Endothelial cell (in vitro differentiated cells): ENCODE measurements at regions not wholly inside any gene's neighbourhood (a gene's known extent, or its start where the extent isn't known, plus 50 kb on each side); places are given as distances from the start of the nearest gene placed in this dataset.

Experiments
- DNase-seq: peaks from one replicate; pipeline ENCODE4 v3.0.0; 2021; ENCODE audit warnings: low spot score
- H3K27ac Mint-ChIP-seq: one replicate; pipeline ENCODE4 v1.8.0; 2021; ENCODE audit warnings: mixed read lengths, inconsistent platforms; ENCODE audit not compliant: unreplicated experiment
- H3K27me3 Mint-ChIP-seq: one replicate; pipeline ENCODE4 v1.8.0; 2021; ENCODE audit warnings: mild to moderate bottlenecking, moderate library complexity, mixed read lengths, inconsistent platforms; ENCODE audit not compliant: unreplicated experiment
- H3K36me3 Mint-ChIP-seq: one replicate; pipeline ENCODE4 v1.8.0; 2021; ENCODE audit warnings: mild to moderate bottlenecking, low read depth, mixed read lengths, inconsistent platforms; ENCODE audit not compliant: unreplicated experiment
- H3K4me1 Mint-ChIP-seq: one replicate; pipeline ENCODE4 v1.8.0; 2021; ENCODE audit warnings: mild to moderate bottlenecking, mixed read lengths, inconsistent platforms; ENCODE audit not compliant: unreplicated experiment
- H3K4me3 Mint-ChIP-seq: one replicate; pipeline ENCODE4 v1.8.0; 2021; ENCODE audit warnings: mild to moderate bottlenecking, mixed read lengths, inconsistent platforms; ENCODE audit not compliant: unreplicated experiment
- H3K9me3 Mint-ChIP-seq: one replicate; pipeline ENCODE4 v1.8.0; 2021; ENCODE audit warnings: mixed read lengths, inconsistent platforms; ENCODE audit not compliant: unreplicated experiment
- CTCF ChIP-seq: fragments of 200-600 bp; sonication (generic); IDR thresholded peaks from one replicate; pipeline ENCODE4 v1.5.0; 2021; ENCODE audit warnings: antibody characterized with exemption; ENCODE audit not compliant: unreplicated experiment

- H3K4me3 Mint-ChIP-seq, result no peak overlapping the region
- H3K36me3 Mint-ChIP-seq, result no peaks in the 10 kb centered on the region
- peaks cover 3% of the 10 kb centered on the region for H3K4me1 Mint-ChIP-seq
- no peak for DNase-seq
- TF ChIP-seq CTCF, result no peak
- H3K9me3 Mint-ChIP-seq, result no peaks in the 10 kb centered on the region
- H3K27me3 Mint-ChIP-seq, result peaks cover 2% of the 10 kb centered on the region
- H3K27ac Mint-ChIP-seq, result no peak overlapping the region
These were observed 218.9 kb upstream of the MVB12B start for GRCh38 chr9:126107693-126108092.

- Mint-ChIP-seq H3K36me3 (no peaks in the 10 kb centered on the region), H3K27ac (no peak overlapping the region), H3K4me1 (peaks cover 3% of the 10 kb centered on the region), H3K4me3 (no peak overlapping the region), H3K9me3 (no peaks in the 10 kb centered on the region), H3K27me3 (peaks cover 3% of the 10 kb centered on the region)
- peak; percentile 55 for DNase-seq
- TF ChIP-seq CTCF, result no peak
These were observed 218.4 kb upstream of the MVB12B start for GRCh38 chr9:126108240-126108639.

GRCh38 chr9:126109575-126109974 is 217.1 kb upstream of the MVB12B start:
- Mint-ChIP-seq H3K4me1 (peaks cover 3% of the 10 kb centered on the region), H3K27ac (no peak overlapping the region), H3K4me3 (no peak overlapping the region), H3K27me3 (peaks cover 1% of the 10 kb centered on the region), H3K36me3 (no peaks in the 10 kb centered on the region), H3K9me3 (no peaks in the 10 kb centered on the region)
- no peak for DNase-seq
- no peak for TF ChIP-seq CTCF

GRCh38 chr9:126111556-126111955 is 215.1 kb upstream of the MVB12B start:
- Mint-ChIP-seq H3K27ac (no peak overlapping the region), H3K27me3 (peaks cover 1% of the 10 kb centered on the region), H3K4me1 (no peaks in the 10 kb centered on the region), H3K36me3 (no peaks in the 10 kb centered on the region), H3K4me3 (no peak overlapping the region), H3K9me3 (no peaks in the 10 kb centered on the region)
- no peak for TF ChIP-seq CTCF
- DNase-seq, result no peak

GRCh38 chr9:126112135-126112720 is 214.4 kb upstream of the MVB12B start:
- no peak for TF ChIP-seq CTCF

More at GRCh38 chr9:126112135-126112720, 214.4 kb upstream of the MVB12B start:
- Mint-ChIP-seq H3K27me3 (peaks cover 1% of the 10 kb centered on the region), H3K4me3 (no peak overlapping the region), H3K27ac (no peak overlapping the region), H3K4me1 (no peaks in the 10 kb centered on the region), H3K36me3 (no peaks in the 10 kb centered on the region), H3K9me3 (no peaks in the 10 kb centered on the region)
- no peak for DNase-seq
